Fibroblast of lung (primary cell): ENCODE measurements at regions not wholly inside any gene's neighbourhood (a gene's known extent, or its start where the extent isn't known, plus 50 kb on each side); places are given as distances from the start of the nearest gene placed in this dataset.

Experiments
- DNase-seq, 2 donors: peaks; one replicate each; pipeline versions ENCODE4 v3.0.0 to v3.0.0-alpha.2; 2010; ENCODE audit warnings: low read depth in 2 of 2
- H2AFZ ChIP-seq: 2 replicates; pipeline ENCODE4 v1.5.1; 2012; ENCODE audit warnings: low read length, control low read depth, inconsistent platforms
- H3K27ac ChIP-seq: 2 replicates; pipeline ENCODE4 v1.5.1; 2011; ENCODE audit warnings: low read length, control low read depth; ENCODE audit not compliant: insufficient read depth
- H3K27me3 ChIP-seq: 2 replicates; pipeline ENCODE4 v1.5.1; 2011; ENCODE audit warnings: mild to moderate bottlenecking, low read length; ENCODE audit not compliant: control insufficient read depth, insufficient read depth
- H3K36me3 ChIP-seq: 2 replicates; pipeline ENCODE4 v1.5.1; 2011; ENCODE audit warnings: low read length; ENCODE audit not compliant: control insufficient read depth, insufficient read depth
- H3K4me1 ChIP-seq: 2 replicates; pipeline ENCODE4 v1.5.1; 2011; ENCODE audit warnings: low read length; ENCODE audit not compliant: control insufficient read depth, insufficient read depth; ENCODE audit errors: extremely low read depth
- H3K4me2 ChIP-seq: 2 replicates; pipeline ENCODE4 v1.5.1; 2011; ENCODE audit warnings: low read length, control low read depth; ENCODE audit not compliant: insufficient read depth; ENCODE audit errors: extremely low read depth
- H3K4me3 ChIP-seq, 4 experiments: fragments of 200-600 bp in 1 of 4; sonication (generic) in 1 of 4; replicated peaks in 1 of 4; 2 replicates each; pipeline ENCODE4 v1.5.1; 2011 to 2016; ENCODE audit warnings: low read length in 4 of 4, low read depth in 3 of 4, mild to moderate bottlenecking in 3 of 4, control low read depth in 2 of 4, inconsistent platforms in 1 of 4, mixed read lengths in 1 of 4; ENCODE audit not compliant: insufficient read depth in 1 of 4; ENCODE audit errors: control extremely low read depth in 1 of 4
- H3K79me2 ChIP-seq: 2 replicates; pipeline ENCODE4 v1.5.1; 2012; ENCODE audit warnings: mild to moderate bottlenecking, low read length, inconsistent platforms; ENCODE audit not compliant: control insufficient read depth, insufficient read depth
- H3K9ac ChIP-seq: 2 replicates; pipeline ENCODE4 v1.5.1; 2011; ENCODE audit warnings: mild to moderate bottlenecking, low read length, control low read depth; ENCODE audit not compliant: insufficient read depth
- H3K9me3 ChIP-seq: 2 replicates; pipeline ENCODE4 v1.5.1; 2012; ENCODE audit warnings: low read depth, low read length; ENCODE audit not compliant: control insufficient read depth, insufficient read depth
- H4K20me1 ChIP-seq: 2 replicates; pipeline ENCODE4 v1.5.1; 2011; ENCODE audit warnings: low read length; ENCODE audit not compliant: control insufficient read depth, insufficient read depth; ENCODE audit errors: extremely low read depth
- EZH2 ChIP-seq: IDR thresholded peaks from 2 replicates; pipeline ENCODE4 v1.5.1; 2012; ENCODE audit warnings: low read length, control low read depth, mild to moderate bottlenecking; ENCODE audit errors: missing control alignments
- TF ChIP-seq, protein P1 (sequence below), 2 donors: IDR thresholded peaks in 1 of 2; conservative IDR thresholded peaks in 1 of 2; 1 replicate in 1 of 2; 2 replicates in 1 of 2; pipeline ENCODE4 v1.5.1; 2011 to 2012; ENCODE audit warnings: low read length in 2 of 2, control low read depth in 1 of 2, inconsistent platforms in 1 of 2, low read depth in 1 of 2, mild to moderate bottlenecking in 1 of 2

DNA sequence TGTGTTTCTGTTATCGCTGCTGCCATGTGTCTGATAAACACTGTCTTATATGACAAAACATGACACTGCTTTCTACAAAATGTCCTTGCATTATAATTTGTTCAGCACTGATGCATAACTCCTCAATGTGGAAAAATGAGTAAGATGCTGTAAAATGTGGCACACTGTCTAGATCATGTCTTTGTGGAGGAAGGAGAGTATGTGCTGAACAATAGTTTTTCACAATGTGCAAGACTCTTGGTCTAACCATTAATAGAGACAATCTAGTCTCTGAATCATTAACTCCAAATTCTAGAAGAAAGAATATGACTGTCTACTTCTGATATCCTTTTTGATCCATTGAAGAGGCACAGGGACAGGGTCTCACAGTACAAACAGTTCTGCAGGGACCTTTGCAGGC, 127.9 kb upstream of the RARB start:
- Histone ChIP-seq H3K27ac (no peak overlapping the region), H3K4me2 (no peak overlapping the region), H3K9ac (no peak overlapping the region), H3K9me3 (no peaks in the 10 kb centered on the region), H3K79me2 (no peaks in the 10 kb centered on the region), H3K36me3 (no peaks in the 10 kb centered on the region), H3K27me3 (no peaks in the 10 kb centered on the region), H2AFZ (no peak overlapping the region), H3K4me1 (no peaks in the 10 kb centered on the region), H4K20me1 (no peaks in the 10 kb centered on the region), H3K4me3 (no peak overlapping the region)
- TF ChIP-seq, protein P1, sequence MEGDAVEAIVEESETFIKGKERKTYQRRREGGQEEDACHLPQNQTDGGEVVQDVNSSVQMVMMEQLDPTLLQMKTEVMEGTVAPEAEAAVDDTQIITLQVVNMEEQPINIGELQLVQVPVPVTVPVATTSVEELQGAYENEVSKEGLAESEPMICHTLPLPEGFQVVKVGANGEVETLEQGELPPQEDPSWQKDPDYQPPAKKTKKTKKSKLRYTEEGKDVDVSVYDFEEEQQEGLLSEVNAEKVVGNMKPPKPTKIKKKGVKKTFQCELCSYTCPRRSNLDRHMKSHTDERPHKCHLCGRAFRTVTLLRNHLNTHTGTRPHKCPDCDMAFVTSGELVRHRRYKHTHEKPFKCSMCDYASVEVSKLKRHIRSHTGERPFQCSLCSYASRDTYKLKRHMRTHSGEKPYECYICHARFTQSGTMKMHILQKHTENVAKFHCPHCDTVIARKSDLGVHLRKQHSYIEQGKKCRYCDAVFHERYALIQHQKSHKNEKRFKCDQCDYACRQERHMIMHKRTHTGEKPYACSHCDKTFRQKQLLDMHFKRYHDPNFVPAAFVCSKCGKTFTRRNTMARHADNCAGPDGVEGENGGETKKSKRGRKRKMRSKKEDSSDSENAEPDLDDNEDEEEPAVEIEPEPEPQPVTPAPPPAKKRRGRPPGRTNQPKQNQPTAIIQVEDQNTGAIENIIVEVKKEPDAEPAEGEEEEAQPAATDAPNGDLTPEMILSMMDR (conservative IDR thresholded peaks at IDR 0.05 in 1 of 2, IDR thresholded peaks at IDR 0.05 in 1 of 2; ENCODE audit: low read depth in 1 of 2, low read length in 2 of 2): no peak
- no peak for TF ChIP-seq EZH2
- no peak for DNase-seq

DNA sequence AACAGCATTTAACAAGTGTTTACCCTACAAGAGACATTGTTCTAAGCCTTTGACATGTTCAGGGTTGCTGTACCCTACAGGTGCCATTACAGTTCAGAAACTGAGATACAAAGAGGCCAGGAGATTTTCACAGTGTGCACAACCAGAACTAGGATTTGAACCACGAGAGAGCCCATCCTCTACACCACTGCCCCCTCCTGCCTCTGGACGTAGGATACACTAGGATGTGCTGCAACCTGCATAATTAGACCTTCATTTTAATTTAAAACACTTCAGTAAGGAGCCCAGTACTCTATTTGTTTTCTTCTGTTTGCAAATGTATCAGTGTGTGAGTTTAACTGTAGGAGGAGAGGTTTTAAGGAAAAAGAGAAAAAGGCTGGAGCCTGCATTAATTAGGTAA, 123.1 kb upstream of the RARB start:
- Histone ChIP-seq H3K27ac (no peak overlapping the region), H3K4me2 (no peak overlapping the region), H4K20me1 (no peaks in the 10 kb centered on the region), H3K79me2 (no peaks in the 10 kb centered on the region), H3K4me1 (no peaks in the 10 kb centered on the region), H3K36me3 (no peaks in the 10 kb centered on the region), H3K9ac (no peak overlapping the region), H3K27me3 (no peaks in the 10 kb centered on the region), H3K9me3 (no peaks in the 10 kb centered on the region), H3K4me3 (no peak overlapping the region), H2AFZ (no peak overlapping the region)
- no peak for DNase-seq
- no peak for TF ChIP-seq EZH2
- TF ChIP-seq, protein P1 (conservative IDR thresholded peaks at IDR 0.05 in 1 of 2, IDR thresholded peaks at IDR 0.05 in 1 of 2; ENCODE audit: low read depth in 1 of 2, low read length in 2 of 2): no peak

DNA sequence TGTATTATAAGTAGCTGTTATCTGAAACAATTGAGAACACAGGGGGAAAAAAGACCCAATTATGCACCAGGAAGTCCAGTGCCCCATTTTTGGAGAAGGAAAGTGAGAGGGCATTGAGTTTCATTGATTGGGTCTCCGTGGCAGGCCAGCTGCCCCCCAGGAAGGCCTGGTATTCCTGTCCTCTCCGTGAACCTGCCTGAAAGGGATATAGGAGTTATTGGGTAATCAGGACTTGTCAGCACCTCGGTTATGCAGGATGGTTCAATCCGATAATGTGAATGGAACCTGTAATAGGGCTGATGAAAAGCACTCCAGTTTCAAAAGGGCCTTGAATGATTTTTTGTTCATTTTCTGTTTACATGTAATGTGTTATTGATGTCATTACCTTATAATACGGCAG, 122.0 kb upstream of the RARB start:
- no peak for DNase-seq
- TF ChIP-seq, protein P1 (conservative IDR thresholded peaks at IDR 0.05 in 1 of 2, IDR thresholded peaks at IDR 0.05 in 1 of 2; ENCODE audit: low read depth in 1 of 2, low read length in 2 of 2): no peak
- TF ChIP-seq EZH2: no peak
- Histone ChIP-seq H3K4me1 (no peaks in the 10 kb centered on the region), H4K20me1 (no peaks in the 10 kb centered on the region), H3K9me3 (no peaks in the 10 kb centered on the region), H3K9ac (no peak overlapping the region), H3K27me3 (no peaks in the 10 kb centered on the region), H3K36me3 (no peaks in the 10 kb centered on the region), H3K4me2 (no peak overlapping the region), H3K4me3 (no peak overlapping the region), H2AFZ (no peak overlapping the region), H3K27ac (no peak overlapping the region), H3K79me2 (no peaks in the 10 kb centered on the region)
